ENCODE measurements at regions not wholly inside any gene's neighbourhood (a gene's known extent, or its start where the extent isn't known, plus 50 kb on each side); places are given as distances from the start of the nearest gene placed in this dataset.

GRCh38 chr6:22146931-22147701, 149.7 kb downstream of the PRL start:
- H3K4me3 ChIP-seq (ENCODE audit: low read depth, low read length), result no peak overlapping the region
- DNase-seq (ENCODE audit: low read depth, low spot score), result peak; percentile 9
- in situ Hi-C loops (cut with HindIII; ENCODE audit: low sequenced_read_pairs), result no loop called here
- TF ChIP-seq, protein P1, sequence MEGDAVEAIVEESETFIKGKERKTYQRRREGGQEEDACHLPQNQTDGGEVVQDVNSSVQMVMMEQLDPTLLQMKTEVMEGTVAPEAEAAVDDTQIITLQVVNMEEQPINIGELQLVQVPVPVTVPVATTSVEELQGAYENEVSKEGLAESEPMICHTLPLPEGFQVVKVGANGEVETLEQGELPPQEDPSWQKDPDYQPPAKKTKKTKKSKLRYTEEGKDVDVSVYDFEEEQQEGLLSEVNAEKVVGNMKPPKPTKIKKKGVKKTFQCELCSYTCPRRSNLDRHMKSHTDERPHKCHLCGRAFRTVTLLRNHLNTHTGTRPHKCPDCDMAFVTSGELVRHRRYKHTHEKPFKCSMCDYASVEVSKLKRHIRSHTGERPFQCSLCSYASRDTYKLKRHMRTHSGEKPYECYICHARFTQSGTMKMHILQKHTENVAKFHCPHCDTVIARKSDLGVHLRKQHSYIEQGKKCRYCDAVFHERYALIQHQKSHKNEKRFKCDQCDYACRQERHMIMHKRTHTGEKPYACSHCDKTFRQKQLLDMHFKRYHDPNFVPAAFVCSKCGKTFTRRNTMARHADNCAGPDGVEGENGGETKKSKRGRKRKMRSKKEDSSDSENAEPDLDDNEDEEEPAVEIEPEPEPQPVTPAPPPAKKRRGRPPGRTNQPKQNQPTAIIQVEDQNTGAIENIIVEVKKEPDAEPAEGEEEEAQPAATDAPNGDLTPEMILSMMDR (IDR thresholded peaks at IDR 0.05; ENCODE audit: low read depth, low read length), result no peak

DNA sequence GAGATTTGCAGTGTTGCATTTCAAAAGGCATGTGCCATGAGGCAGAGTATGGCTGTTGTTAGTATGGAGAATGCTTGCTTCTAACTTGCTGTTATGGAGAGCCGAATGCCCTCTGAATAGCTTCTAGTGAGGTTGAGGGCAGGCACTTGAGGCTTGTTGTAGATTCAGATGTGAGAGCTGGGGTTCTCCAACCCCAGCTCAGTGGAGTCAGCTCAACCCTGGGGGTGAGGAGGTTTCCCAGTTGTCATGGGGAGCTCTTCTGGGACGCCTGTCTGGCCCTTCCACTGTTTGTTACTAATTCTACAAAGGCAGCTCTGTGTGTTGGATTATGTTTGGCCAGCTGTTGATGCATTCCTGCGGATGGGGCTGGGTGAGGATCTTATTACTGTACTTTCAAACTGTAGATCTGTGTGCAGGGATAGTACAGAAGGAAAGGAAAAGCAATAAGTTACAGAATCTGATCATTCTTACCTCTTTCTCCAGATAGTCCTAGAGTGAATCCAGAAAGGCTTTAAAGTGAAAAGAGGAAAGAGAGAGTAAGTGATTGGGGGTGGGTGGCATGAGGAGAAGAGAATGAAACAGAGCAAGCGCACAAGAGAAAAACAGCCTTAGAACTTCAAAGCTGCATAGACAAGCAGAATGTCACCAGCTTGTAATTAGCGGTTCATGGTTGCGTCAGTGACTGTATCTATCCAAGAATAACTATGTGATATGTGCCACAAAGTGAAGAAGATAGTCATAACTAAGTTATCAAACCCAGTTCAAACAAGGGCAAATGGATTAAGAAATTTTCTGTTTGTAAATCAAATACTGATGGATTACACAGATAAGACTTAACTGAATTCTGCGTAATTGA, 148.7 kb downstream of the PRL start:
- peak; percentile 90 for DNase-seq (ENCODE audit: low read depth, low spot score)
- TF ChIP-seq, protein P1 (IDR thresholded peaks at IDR 0.05; ENCODE audit: low read depth, low read length), result no peak
- H3K4me3 ChIP-seq (ENCODE audit: low read depth, low read length), result no peak overlapping the region
- in situ Hi-C loops (cut with HindIII; ENCODE audit: low sequenced_read_pairs), result no loop called here

DNA sequence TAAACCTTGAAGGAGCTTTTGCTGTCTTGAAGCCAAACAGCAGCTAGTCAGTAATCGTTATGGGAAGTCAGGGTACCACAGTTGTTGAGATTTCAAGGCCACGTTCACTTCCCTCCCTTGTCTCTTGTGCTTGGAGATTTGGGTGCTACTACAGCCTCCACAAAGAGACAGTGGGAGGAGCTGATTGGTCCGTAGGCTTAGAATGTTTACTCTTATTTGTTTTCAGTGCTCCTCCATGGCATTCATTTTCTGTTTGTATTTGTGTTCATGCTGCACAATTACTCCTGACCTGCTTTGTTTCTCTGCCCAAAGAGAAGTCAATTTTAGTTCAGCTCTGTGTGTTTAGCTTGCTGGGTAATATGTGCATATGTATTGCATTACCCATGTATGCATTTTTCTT, 147.7 kb downstream of the PRL start:
- in situ Hi-C loops (cut with HindIII; ENCODE audit: low sequenced_read_pairs), result no loop called here
- H3K4me3 ChIP-seq (ENCODE audit: low read depth, low read length), result no peak overlapping the region
- peak; percentile 9 for DNase-seq (ENCODE audit: low read depth, low spot score)
- TF ChIP-seq, protein P1 (IDR thresholded peaks at IDR 0.05; ENCODE audit: low read depth, low read length), result no peak

- DNase-seq (ENCODE audit: low read depth, low spot score), result peak; percentile 36
- H3K4me3 ChIP-seq (ENCODE audit: low read depth, low read length), result no peak overlapping the region
- in situ Hi-C loops (cut with HindIII; ENCODE audit: low sequenced_read_pairs), result no loop called here
- TF ChIP-seq, protein P1 (IDR thresholded peaks at IDR 0.05; ENCODE audit: low read depth, low read length), result no peak
Observed at GRCh38 chr6:22149501-22150367, 147.1 kb downstream of the PRL start.

DNA sequence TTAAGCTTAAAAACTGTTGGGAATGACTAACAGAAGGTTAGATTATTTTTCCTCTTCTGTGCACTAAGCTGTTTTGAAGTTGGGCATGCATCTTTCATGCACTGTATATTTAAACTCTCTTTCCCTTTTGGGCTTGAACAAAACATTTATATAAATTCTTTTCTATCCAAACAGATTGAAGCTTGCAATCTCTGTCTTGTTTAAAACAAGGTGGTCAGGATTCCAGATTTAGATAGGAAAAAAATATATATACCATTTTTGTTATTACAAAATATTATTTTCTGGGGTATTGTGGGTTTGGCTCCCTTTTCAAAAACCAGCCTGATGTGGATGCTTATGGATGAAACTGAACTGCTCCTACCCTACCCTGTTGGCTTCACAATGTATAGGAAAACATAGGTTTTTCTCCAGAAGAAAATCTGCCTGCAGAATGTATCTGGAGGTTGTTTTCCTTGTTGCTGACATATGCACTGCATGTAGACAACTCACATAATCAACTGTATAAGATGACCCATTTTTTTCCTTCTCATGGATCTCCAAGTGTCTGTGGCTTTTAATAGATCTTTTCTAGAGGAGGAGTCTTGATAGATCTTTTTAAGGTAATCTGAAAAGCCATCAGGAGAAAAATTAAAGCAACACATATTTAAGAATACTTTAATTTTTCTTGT, 146.3 kb downstream of the PRL start:
- H3K4me3 ChIP-seq (ENCODE audit: low read depth, low read length), result no peak overlapping the region
- no peak for DNase-seq (ENCODE audit: low read depth, low spot score)
- TF ChIP-seq, protein P1 (IDR thresholded peaks at IDR 0.05; ENCODE audit: low read depth, low read length), result no peak
- in situ Hi-C loops (cut with HindIII; ENCODE audit: low sequenced_read_pairs), result no loop called here

- no peak overlapping the region for H3K4me3 ChIP-seq (ENCODE audit: low read depth, low read length)
- TF ChIP-seq, protein P1 (IDR thresholded peaks at IDR 0.05; ENCODE audit: low read depth, low read length), result no peak
- in situ Hi-C loops (cut with HindIII; ENCODE audit: low sequenced_read_pairs), result no loop called here
- no peak for DNase-seq (ENCODE audit: low read depth, low spot score)
Observed at GRCh38 chr6:22151892-22152291, 144.9 kb downstream of the PRL start.
